ENCODE measurements at regions not wholly inside any gene's neighbourhood (a gene's known extent, or its start where the extent isn't known, plus 50 kb on each side); places are given as distances from the start of the nearest gene placed in this dataset.

GRCh38 chr7:26478550-26478949, 186.9 kb downstream of the SNX10 start:
- CTCF ChIA-PET: interaction anchor here (0.6 kb wide), 1 partner anchor 712 kb away, joined by 3 read pairs; no protein-coding TSS in a partner anchor
- Histone ChIP-seq H3K27me3 (replicated peaks in 1 of 4; ENCODE audit: control extremely low read depth in 1 of 4, control insufficient read depth in 3 of 4, insufficient read depth in 4 of 4, low read length in 3 of 4) (no peaks in the 10 kb centered on the region), H3K9me3 (ENCODE audit: control extremely low read depth in 1 of 3, control insufficient read depth in 2 of 3, insufficient read depth in 1 of 3, low read length in 2 of 3) (no peaks in the 10 kb centered on the region), H3K79me2 (ENCODE audit: control insufficient read depth, insufficient read depth, low read length) (no peaks in the 10 kb centered on the region), H4K20me1 (ENCODE audit: control insufficient read depth, insufficient read depth, low read length, poor library complexity, severe bottlenecking) (no peaks in the 10 kb centered on the region), H3K4me1 (ENCODE audit: control insufficient read depth in 2 of 2, insufficient read depth in 2 of 2, low read length in 2 of 2) (no peaks in the 10 kb centered on the region), H3K27ac (ENCODE audit: low read length in 2 of 2) (no peak overlapping the region), H3K36me3 (replicated peaks in 1 of 2; ENCODE audit: control extremely low read depth in 1 of 2, control insufficient read depth in 1 of 2, extremely low read depth in 1 of 2, insufficient read depth in 2 of 2, low read length in 1 of 2) (no peaks in the 10 kb centered on the region), H3K4me2 (replicated peaks; ENCODE audit: low read depth, low read length, poor library complexity, severe bottlenecking) (no peak overlapping the region), H3K4me3 (ENCODE audit: control extremely low read depth in 1 of 5, extremely low read depth in 1 of 5, insufficient read depth in 1 of 5, low read depth in 2 of 5, low read length in 4 of 5) (no peak overlapping the region), H3K9ac (ENCODE audit: low read length) (no peak overlapping the region), H2AFZ (ENCODE audit: insufficient read depth, low read depth, low read length, poor library complexity, severe bottlenecking) (no peak overlapping the region)
- no peak overlapping the region for H3K27ac Mint-ChIP-seq
- WGBS (ENCODE audit: insufficient coverage): 80% methylated on average over 2 of the region's 4 CpGs
- H3K4me3 Mint-ChIP-seq: no peak overlapping the region
- no peak for DNase-seq
- POLR2A ChIA-PET: no interaction called here
- H3K27me3 Mint-ChIP-seq: peaks cover 4% of the 10 kb centered on the region
- H3K9me3 Mint-ChIP-seq (ENCODE audit: insufficient read depth): no peaks in the 10 kb centered on the region
- intact Hi-C loops (cut with micrococcal nuclease): no loop called here
- ATAC-seq (ENCODE audit: low read depth): no peak
- TF ChIP-seq CTCF (IDR thresholded peaks at IDR 0.05): no peak
- no peak for TF ChIP-seq EZH2 (IDR thresholded peaks at IDR 0.05; ENCODE audit: borderline replicate concordance, insufficient read depth, low read depth, low read length, poor library complexity, severe bottlenecking)
- H3K4me1 Mint-ChIP-seq: no peaks in the 10 kb centered on the region

- H3K36me3 ChIP-seq (replicated peaks in 1 of 2; ENCODE audit: control extremely low read depth in 1 of 2, control insufficient read depth in 1 of 2, extremely low read depth in 1 of 2, insufficient read depth in 2 of 2, low read length in 1 of 2): no peaks in the 10 kb centered on the region
- 94% methylated on average over 3 of the region's 3 CpGs for WGBS (ENCODE audit: insufficient coverage)
- intact Hi-C loops (cut with micrococcal nuclease): no loop called here
- no peaks in the 10 kb centered on the region for H3K79me2 ChIP-seq (ENCODE audit: control insufficient read depth, insufficient read depth, low read length)
- no peak for ATAC-seq (ENCODE audit: low read depth)
- no peaks in the 10 kb centered on the region for H3K4me1 ChIP-seq (ENCODE audit: control insufficient read depth in 2 of 2, insufficient read depth in 2 of 2, low read length in 2 of 2)
- H3K4me3 ChIP-seq (ENCODE audit: control extremely low read depth in 1 of 5, extremely low read depth in 1 of 5, insufficient read depth in 1 of 5, low read depth in 2 of 5, low read length in 4 of 5): no peak overlapping the region
- no peak for DNase-seq
- no peak for TF ChIP-seq CTCF (IDR thresholded peaks at IDR 0.05)
- no peak for TF ChIP-seq EZH2 (IDR thresholded peaks at IDR 0.05; ENCODE audit: borderline replicate concordance, insufficient read depth, low read depth, low read length, poor library complexity, severe bottlenecking)
- POLR2A ChIA-PET: no interaction called here
- H3K27me3 ChIP-seq (replicated peaks in 1 of 4; ENCODE audit: control extremely low read depth in 1 of 4, control insufficient read depth in 3 of 4, insufficient read depth in 4 of 4, low read length in 3 of 4): no peaks in the 10 kb centered on the region
- no peaks in the 10 kb centered on the region for H3K9me3 ChIP-seq (ENCODE audit: control extremely low read depth in 1 of 3, control insufficient read depth in 2 of 3, insufficient read depth in 1 of 3, low read length in 2 of 3)
- no peak overlapping the region for H3K9ac ChIP-seq (ENCODE audit: low read length)
- no peaks in the 10 kb centered on the region for H3K9me3 Mint-ChIP-seq (ENCODE audit: insufficient read depth)
- CTCF ChIA-PET: no interaction called here
- no peaks in the 10 kb centered on the region for H4K20me1 ChIP-seq (ENCODE audit: control insufficient read depth, insufficient read depth, low read length, poor library complexity, severe bottlenecking)
- no peak overlapping the region for H3K4me2 ChIP-seq (replicated peaks; ENCODE audit: low read depth, low read length, poor library complexity, severe bottlenecking)
- no peak overlapping the region for H3K27ac Mint-ChIP-seq
- no peak overlapping the region for H3K27ac ChIP-seq (ENCODE audit: low read length in 2 of 2)
- H3K27me3 Mint-ChIP-seq: peaks cover 4% of the 10 kb centered on the region
- no peaks in the 10 kb centered on the region for H3K4me1 Mint-ChIP-seq
- H3K4me3 Mint-ChIP-seq: no peak overlapping the region
- H2AFZ ChIP-seq (ENCODE audit: insufficient read depth, low read depth, low read length, poor library complexity, severe bottlenecking): no peak overlapping the region
Measured at GRCh38 chr7:26479581-26479980, 187.9 kb downstream of the SNX10 start.

All from B cell (primary cell).